Fibroblast of lung (primary cell): ENCODE measurements at regions not wholly inside any gene's neighbourhood (a gene's known extent, or its start where the extent isn't known, plus 50 kb on each side); places are given as distances from the start of the nearest gene placed in this dataset.

Experiments
- DNase-seq, 2 donors: peaks; one replicate each; pipeline versions ENCODE4 v3.0.0 to v3.0.0-alpha.2; 2010; ENCODE audit warnings: low read depth in 2 of 2
- H2AFZ ChIP-seq: 2 replicates; pipeline ENCODE4 v1.5.1; 2012; ENCODE audit warnings: low read length, control low read depth, inconsistent platforms
- H3K27ac ChIP-seq: 2 replicates; pipeline ENCODE4 v1.5.1; 2011; ENCODE audit warnings: low read length, control low read depth; ENCODE audit not compliant: insufficient read depth
- H3K27me3 ChIP-seq: 2 replicates; pipeline ENCODE4 v1.5.1; 2011; ENCODE audit warnings: mild to moderate bottlenecking, low read length; ENCODE audit not compliant: control insufficient read depth, insufficient read depth
- H3K36me3 ChIP-seq: 2 replicates; pipeline ENCODE4 v1.5.1; 2011; ENCODE audit warnings: low read length; ENCODE audit not compliant: control insufficient read depth, insufficient read depth
- H3K4me1 ChIP-seq: 2 replicates; pipeline ENCODE4 v1.5.1; 2011; ENCODE audit warnings: low read length; ENCODE audit not compliant: control insufficient read depth, insufficient read depth; ENCODE audit errors: extremely low read depth
- H3K4me2 ChIP-seq: 2 replicates; pipeline ENCODE4 v1.5.1; 2011; ENCODE audit warnings: low read length, control low read depth; ENCODE audit not compliant: insufficient read depth; ENCODE audit errors: extremely low read depth
- H3K4me3 ChIP-seq, 4 experiments: fragments of 200-600 bp in 1 of 4; sonication (generic) in 1 of 4; replicated peaks in 1 of 4; 2 replicates each; pipeline ENCODE4 v1.5.1; 2011 to 2016; ENCODE audit warnings: low read length in 4 of 4, low read depth in 3 of 4, mild to moderate bottlenecking in 3 of 4, control low read depth in 2 of 4, inconsistent platforms in 1 of 4, mixed read lengths in 1 of 4; ENCODE audit not compliant: insufficient read depth in 1 of 4; ENCODE audit errors: control extremely low read depth in 1 of 4
- H3K79me2 ChIP-seq: 2 replicates; pipeline ENCODE4 v1.5.1; 2012; ENCODE audit warnings: mild to moderate bottlenecking, low read length, inconsistent platforms; ENCODE audit not compliant: control insufficient read depth, insufficient read depth
- H3K9ac ChIP-seq: 2 replicates; pipeline ENCODE4 v1.5.1; 2011; ENCODE audit warnings: mild to moderate bottlenecking, low read length, control low read depth; ENCODE audit not compliant: insufficient read depth
- H3K9me3 ChIP-seq: 2 replicates; pipeline ENCODE4 v1.5.1; 2012; ENCODE audit warnings: low read depth, low read length; ENCODE audit not compliant: control insufficient read depth, insufficient read depth
- H4K20me1 ChIP-seq: 2 replicates; pipeline ENCODE4 v1.5.1; 2011; ENCODE audit warnings: low read length; ENCODE audit not compliant: control insufficient read depth, insufficient read depth; ENCODE audit errors: extremely low read depth
- EZH2 ChIP-seq: IDR thresholded peaks from 2 replicates; pipeline ENCODE4 v1.5.1; 2012; ENCODE audit warnings: low read length, control low read depth, mild to moderate bottlenecking; ENCODE audit errors: missing control alignments
- TF ChIP-seq, protein P1 (sequence below), 2 donors: IDR thresholded peaks in 1 of 2; conservative IDR thresholded peaks in 1 of 2; 1 replicate in 1 of 2; 2 replicates in 1 of 2; pipeline ENCODE4 v1.5.1; 2011 to 2012; ENCODE audit warnings: low read length in 2 of 2, control low read depth in 1 of 2, inconsistent platforms in 1 of 2, low read depth in 1 of 2, mild to moderate bottlenecking in 1 of 2

GRCh38 chr15:53046153-53046790, 256.1 kb upstream of the ONECUT1 start:
- Histone ChIP-seq H3K27me3 (no peaks in the 10 kb centered on the region), H3K36me3 (no peaks in the 10 kb centered on the region), H3K79me2 (no peaks in the 10 kb centered on the region), H3K4me3 (no peak overlapping the region), H3K4me2 (no peak overlapping the region), H4K20me1 (no peaks in the 10 kb centered on the region), H3K9ac (no peak overlapping the region), H3K27ac (no peak overlapping the region), H3K9me3 (no peaks in the 10 kb centered on the region), H3K4me1 (no peaks in the 10 kb centered on the region), H2AFZ (no peak overlapping the region)
- no peak for DNase-seq
- no peak for TF ChIP-seq EZH2
- TF ChIP-seq, protein P1, sequence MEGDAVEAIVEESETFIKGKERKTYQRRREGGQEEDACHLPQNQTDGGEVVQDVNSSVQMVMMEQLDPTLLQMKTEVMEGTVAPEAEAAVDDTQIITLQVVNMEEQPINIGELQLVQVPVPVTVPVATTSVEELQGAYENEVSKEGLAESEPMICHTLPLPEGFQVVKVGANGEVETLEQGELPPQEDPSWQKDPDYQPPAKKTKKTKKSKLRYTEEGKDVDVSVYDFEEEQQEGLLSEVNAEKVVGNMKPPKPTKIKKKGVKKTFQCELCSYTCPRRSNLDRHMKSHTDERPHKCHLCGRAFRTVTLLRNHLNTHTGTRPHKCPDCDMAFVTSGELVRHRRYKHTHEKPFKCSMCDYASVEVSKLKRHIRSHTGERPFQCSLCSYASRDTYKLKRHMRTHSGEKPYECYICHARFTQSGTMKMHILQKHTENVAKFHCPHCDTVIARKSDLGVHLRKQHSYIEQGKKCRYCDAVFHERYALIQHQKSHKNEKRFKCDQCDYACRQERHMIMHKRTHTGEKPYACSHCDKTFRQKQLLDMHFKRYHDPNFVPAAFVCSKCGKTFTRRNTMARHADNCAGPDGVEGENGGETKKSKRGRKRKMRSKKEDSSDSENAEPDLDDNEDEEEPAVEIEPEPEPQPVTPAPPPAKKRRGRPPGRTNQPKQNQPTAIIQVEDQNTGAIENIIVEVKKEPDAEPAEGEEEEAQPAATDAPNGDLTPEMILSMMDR (conservative IDR thresholded peaks at IDR 0.05 in 1 of 2, IDR thresholded peaks at IDR 0.05 in 1 of 2; ENCODE audit: low read depth in 1 of 2, low read length in 2 of 2), result no peak

DNA sequence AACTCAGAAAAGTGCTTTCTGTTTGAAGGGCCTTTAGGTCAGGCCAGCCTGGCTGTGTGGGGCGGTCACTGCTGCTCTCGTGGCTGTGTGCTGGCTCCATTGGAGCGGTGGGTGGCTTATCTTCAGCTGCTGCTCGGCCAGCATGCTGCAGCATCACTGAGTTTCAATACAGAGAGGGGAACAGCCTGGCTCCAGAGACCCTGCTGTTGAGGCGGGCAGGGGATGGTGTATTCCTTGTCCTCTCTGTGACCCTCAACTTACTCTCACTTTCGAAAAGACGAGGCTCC, 248.5 kb upstream of the ONECUT1 start:
- Histone ChIP-seq H2AFZ (no peak overlapping the region), H3K4me3 (no peak overlapping the region), H3K9ac (no peak overlapping the region), H3K4me2 (no peak overlapping the region), H4K20me1 (no peaks in the 10 kb centered on the region), H3K36me3 (no peaks in the 10 kb centered on the region), H3K79me2 (no peaks in the 10 kb centered on the region), H3K4me1 (no peaks in the 10 kb centered on the region), H3K27ac (no peak overlapping the region), H3K9me3 (no peaks in the 10 kb centered on the region), H3K27me3 (no peaks in the 10 kb centered on the region)
- TF ChIP-seq, protein P1 (conservative IDR thresholded peaks at IDR 0.05 in 1 of 2, IDR thresholded peaks at IDR 0.05 in 1 of 2; ENCODE audit: low read depth in 1 of 2, low read length in 2 of 2), result no peak
- no peak for TF ChIP-seq EZH2
- no peak for DNase-seq

DNA sequence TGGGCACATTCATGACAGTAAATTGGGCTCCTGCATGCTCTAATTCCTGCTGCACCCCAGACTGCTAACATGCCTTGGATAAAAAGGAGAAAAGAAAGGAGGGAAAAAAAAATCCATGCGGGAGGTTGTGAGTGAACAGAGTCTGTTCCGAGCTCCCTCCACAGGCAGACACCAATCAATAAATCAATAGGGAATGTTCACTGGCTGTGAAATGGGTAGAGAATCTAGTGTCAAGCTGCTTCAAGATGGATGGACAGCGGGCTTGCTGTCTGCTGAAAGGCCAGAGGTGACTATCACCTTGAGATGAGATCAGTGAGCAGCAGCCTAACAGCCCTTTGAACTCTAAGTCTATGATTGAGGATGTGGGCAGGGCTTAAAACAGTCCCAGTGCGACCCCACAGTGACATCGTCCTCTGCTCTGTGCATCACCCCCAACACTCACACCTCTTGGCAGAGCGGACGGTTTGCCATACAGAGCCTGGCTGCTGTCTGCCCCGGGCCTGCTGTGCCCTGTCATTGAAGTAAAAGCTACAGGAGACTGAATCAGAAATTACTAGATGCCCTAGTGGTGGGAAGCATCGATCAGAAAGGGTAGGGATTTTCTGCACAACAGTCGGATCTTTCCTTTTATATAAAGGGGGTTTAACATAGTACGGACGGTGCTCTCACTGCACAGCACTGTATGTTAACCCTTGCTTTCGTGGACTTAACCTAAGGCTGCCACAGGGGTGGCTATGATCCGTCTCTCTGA, 247.9 kb upstream of the ONECUT1 start:
- TF ChIP-seq, protein P1 (conservative IDR thresholded peaks at IDR 0.05 in 1 of 2, IDR thresholded peaks at IDR 0.05 in 1 of 2; ENCODE audit: low read depth in 1 of 2, low read length in 2 of 2), result no peak
- TF ChIP-seq EZH2, result no peak
- Histone ChIP-seq H3K27ac (no peak overlapping the region), H3K79me2 (no peaks in the 10 kb centered on the region), H2AFZ (no peak overlapping the region), H3K9me3 (no peaks in the 10 kb centered on the region), H3K36me3 (no peaks in the 10 kb centered on the region), H3K4me2 (no peak overlapping the region), H3K27me3 (no peaks in the 10 kb centered on the region), H3K9ac (no peak overlapping the region), H4K20me1 (no peaks in the 10 kb centered on the region), H3K4me1 (no peaks in the 10 kb centered on the region), H3K4me3 (no peak overlapping the region)
- no peak for DNase-seq
